HG03064 (cell line): ENCODE measurements at regions not wholly inside any gene's neighbourhood (a gene's known extent, or its start where the extent isn't known, plus 50 kb on each side); places are given as distances from the start of the nearest gene placed in this dataset.
"Not testable (repeated sequence)": the region's sequence is repeated elsewhere in the genome, so short reads cannot be mapped to it uniquely, and the experiment has no call there.

Experiments used
- ATAC-seq: cut with Tn5 transposase; IDR thresholded peaks from one replicate; pipeline ENCODE4 v1.9.1; 2021; ENCODE audit warnings: low read depth; ENCODE audit not compliant: unreplicated experiment

DNA sequence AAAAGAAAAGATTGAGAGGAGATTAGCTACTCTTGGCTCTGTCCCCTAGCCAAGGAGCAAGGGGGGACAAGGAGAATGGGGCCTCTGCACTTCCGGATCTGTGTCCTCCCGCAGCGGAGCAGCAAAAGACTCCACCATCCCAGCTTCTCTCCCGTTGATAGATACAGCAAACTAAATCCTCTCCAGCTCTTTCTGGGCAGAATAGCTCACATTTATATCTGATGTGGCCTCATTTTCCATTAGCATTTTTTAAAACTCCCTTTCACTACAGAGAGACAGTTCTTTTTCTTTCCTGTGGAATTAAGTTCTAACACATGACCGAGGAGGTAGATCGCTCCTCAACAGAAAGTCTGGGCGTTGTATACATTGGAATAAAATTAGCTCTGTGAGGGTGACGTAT lies 260.9 kb upstream of the SOX4 start:
- ATAC-seq, result no peak

DNA sequence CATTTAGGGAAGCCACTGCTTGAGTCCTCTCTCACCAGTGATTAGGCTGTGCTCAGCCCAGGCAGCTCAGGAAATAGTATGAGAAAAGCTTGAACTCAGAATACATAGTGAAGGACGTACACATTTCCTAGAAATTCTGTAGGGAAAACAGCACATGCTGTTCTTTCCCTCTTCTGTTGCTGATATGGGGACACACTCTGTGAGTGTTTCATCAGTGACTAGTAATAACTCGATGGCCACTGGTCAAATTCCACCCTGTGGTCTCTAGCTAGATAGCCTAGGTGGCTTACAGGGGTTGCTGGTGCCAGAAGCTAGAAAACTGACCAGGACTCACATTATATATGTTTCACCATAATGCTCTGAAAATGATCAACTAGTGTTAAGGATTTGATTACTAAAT lies 259.8 kb upstream of the SOX4 start:
- no peak for ATAC-seq

DNA sequence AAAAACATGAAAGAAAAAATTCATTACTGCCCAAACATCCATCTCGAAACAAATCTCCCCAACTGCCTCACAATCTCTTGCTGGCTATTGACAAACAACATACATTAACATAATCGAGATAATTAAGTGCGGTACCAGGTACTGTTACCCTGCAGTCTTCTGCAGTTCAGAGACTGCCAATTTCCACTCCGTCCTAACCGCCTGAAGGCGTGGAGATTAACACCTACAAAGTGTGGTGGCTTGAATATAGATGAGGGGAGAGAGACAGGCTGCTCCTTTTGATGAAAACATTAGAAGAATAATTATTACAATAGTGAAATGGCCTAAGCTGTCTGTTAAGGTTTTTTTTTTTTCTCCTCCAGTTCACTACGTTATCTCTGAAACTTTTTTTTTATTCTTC lies 258.9 kb upstream of the SOX4 start:
- no peak for ATAC-seq

DNA sequence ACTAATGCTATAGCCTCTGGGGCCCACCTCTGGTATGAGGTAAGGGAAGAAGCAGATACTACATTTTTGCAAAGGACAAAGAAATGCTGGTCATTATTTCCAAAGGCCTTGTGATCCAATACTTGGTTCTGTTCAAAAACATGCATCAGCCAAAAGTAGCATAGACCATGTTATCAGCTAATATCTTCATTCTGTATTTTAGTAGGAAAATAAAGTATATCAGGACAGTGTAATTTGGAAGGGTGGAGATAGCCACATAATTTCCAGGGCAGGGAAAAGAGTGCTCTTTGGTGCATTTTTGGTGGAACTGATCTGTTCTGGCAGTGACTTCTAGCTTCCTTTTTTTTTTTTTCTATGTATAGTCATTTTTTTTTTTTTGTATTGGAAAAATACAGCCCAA lies 258.0 kb upstream of the SOX4 start:
- ATAC-seq, result no peak

DNA sequence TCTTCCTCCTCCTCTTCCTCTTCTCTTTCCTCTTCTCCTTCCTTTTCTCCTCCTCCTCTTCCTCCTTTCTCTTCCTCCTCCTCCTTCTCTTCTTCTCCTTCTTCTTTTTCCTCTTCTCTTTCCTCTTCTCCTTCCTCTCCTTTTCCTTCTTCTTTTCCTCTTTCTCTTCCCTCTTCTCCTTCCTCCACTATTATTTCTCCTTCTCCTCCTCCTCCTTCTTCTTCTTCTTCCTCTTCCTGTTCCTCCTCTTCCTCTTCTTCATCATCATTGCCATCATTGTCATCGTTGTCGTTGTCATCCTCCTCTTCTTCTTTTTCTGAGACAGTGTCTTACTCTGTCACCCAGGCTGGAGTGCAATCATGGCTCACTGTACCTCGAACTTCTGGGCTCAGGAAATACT lies 256.3 kb upstream of the SOX4 start:
- ATAC-seq, result no peak

DNA sequence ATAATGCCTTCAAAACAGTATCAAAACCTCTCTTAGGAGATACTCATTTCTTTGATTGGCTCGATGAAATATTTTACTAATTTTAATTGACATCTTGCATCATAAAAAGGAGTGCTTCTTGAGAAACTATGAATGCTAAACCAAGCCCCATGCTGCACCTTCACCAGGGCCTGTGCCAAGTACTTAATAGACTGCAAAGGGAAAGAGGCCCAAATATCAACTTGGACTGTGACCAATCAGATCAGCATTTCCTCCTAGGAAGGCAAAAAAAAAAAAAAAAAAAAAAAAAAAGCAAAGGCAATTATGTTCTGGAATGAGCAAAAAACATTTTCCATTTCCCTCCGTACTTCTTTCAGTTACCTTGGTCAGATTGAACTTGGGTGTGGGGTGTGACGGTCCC lies 253.0 kb upstream of the SOX4 start:
- no peak for ATAC-seq

DNA sequence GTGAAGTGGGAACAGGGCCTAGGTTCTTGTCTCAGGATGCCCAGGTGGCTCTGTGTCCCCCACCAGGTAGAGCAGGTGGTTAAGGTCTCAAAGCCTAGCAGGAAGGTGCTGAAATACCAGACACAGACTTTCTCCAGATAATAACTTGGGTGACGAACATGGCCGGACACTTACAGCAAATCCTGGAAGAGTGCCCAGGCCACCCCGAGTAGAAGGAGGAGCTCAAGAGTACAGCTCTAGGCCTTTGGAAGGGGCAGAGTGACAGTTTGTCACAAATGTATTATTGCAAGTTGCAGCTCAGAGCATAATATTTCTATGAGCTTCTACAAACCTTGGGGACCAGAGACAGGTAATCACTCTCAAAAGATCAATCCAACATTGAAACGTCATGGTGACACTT lies 251.6 kb upstream of the SOX4 start:
- no peak for ATAC-seq

DNA sequence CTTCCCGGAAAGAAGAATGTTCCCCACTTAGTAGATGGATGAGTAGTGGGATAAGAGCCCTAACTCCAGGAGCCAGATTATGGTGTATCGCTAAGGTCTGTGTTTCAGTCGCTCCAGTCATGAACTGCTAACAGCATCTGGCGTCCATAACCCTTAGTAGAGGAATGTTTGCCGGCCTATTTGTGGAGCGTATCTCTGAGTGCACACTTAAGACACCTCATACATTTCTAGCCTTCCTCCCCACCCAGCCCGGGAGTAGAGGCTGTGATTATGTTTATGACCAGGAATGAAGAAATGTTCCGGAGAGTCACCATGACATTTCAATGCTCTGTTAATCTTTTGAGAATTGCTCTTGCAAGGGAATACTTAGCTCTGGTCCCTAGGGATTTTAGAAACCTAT lies 251.1 kb upstream of the SOX4 start:
- ATAC-seq, result no peak

DNA sequence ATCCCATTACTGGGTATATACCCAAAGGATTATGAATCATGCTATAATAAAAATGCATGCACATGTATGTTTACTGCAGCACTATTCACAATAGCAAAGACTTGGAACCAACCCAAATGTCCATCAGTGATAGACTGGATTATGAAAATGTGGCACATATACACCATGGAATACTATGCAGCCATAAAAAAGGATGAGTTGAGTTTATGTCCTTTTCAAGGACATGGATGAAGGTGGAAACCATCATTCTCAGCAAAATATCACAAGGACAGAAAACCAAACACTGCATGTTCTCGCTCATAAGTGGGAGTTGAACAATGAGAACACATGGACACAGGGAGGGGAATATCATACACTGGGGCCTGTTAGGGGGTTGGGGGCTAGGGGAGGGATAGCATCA lies 247.8 kb upstream of the SOX4 start:
- not testable (repeated sequence) for ATAC-seq

DNA sequence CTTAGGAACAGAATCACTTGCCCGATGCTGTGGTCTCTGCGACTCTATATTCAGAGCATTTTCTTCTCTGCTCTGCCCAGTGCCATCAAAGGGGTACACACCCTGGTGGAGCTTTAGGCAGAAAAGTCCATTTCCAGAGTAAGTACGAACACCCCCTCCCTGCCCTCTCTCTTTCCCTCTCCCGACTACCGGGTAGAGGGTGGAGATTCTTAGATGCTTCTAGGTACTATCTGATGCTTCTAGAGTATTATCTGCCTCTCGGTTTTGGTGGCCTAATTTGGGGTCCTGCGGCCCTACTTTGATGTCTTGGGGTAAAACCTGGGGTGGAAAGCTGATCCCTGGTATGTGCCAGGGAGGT lies 245.4 kb upstream of the SOX4 start:
- ATAC-seq, result no peak

DNA sequence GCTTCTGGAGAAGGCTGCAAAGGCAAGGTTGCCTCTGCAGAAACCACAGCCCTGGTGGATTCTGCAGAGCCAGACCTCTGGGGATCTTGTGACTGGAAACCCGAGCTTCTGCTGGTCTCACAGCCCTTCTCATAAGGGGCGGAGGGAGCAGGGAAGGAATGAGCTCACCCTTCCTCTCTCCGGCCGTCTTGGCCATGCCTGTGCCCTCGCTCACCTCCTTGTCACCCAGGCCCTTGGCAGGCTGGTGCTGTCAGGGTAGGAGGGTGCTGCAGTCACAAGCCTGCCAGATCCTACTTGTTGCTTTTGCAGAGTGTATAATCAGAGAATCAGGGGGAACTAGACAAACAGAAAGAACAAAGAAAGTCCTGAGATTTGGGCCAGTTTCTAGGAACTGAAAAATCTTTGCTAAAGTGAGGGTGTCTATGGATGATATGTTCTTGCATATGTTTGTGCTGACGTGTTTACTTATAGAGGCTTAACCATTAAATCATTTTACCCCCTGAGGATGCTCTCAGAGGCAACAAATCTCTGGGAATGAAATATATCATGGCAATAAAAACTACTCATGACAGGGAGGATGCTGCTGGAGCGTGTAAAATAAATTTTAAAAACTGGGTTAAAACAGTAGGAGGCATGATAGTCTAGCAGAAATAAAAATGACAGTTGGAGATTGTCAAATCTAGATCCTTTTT lies 244.9 kb upstream of the SOX4 start:
- ATAC-seq, result no peak

DNA sequence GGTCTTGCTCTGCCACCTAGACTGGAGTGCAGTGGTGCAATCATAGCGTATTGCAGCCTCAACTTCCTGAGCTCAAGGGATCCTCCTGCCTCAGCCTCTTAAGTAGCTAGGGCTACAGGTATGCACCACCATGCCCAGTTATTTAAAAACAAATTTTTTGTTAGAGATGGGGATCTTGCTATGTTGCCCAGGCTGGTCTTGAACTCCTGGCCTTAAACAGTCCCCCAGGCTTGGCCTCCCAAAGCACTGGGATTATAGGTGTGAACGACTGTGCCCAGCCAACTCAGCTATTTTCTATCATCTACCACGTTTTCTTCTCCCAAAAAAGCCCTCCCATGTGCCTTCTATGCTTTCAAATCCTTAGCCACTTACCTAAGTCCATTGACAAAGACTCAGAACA lies 243.7 kb upstream of the SOX4 start:
- ATAC-seq, result no peak

DNA sequence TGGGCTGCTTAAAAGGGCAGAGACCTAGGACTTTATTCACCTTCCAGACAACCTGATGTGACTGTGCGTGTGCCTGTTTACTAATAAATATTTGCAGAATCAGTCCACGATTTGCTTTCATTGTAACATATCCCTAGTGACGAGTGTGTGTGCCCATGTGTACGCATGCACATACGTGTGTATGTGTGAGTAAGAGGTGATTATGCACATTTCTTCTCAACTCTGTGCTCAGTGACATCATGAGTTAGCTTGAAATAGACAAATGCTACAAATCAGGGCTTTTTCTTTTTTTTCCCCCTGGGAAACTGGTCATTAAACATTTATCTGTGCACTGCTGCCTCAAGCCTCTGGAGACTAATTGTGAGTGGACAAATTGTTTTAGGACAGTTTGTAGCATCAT lies 242.6 kb upstream of the SOX4 start:
- ATAC-seq, result no peak

DNA sequence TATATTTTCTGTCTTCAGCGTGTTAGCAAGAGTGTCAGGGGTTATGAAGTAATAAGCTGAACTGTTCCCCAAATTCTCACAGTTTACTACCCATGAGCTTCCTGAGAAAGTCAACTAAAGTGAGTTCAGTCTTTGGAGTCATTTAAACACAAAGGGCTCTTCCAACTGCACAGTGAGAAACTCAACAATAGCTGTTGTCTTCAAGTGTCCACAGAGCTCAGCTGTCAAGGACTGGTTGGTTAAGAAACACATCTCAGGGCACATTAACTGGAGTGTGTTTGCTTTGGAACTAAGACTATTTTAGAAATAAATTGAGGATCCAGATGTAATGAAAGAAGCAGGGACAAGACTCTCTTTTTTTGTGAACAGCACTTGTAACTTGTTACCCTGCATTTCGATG lies 241.4 kb upstream of the SOX4 start:
- ATAC-seq, result no peak

DNA sequence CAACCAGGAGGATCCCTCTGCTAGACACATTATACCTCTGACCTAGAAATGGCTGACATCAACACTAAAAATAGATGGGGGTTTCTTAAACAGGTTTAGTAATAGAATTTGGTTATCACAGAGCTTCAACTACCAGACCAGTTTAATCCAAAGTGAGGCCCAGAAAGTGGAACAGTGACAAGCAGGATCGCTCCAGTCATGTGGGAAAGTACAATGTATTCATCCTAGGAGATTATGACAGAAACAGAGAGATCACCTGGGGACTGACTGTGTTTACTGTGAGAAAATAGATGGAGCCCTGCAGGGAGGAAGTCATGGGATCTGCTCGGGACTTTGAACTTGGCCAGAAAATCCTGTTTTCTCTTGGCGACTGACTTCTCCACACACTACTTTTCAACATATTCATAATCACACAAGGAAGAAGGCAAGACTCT lies 238.7 kb upstream of the SOX4 start:
- no peak for ATAC-seq

DNA sequence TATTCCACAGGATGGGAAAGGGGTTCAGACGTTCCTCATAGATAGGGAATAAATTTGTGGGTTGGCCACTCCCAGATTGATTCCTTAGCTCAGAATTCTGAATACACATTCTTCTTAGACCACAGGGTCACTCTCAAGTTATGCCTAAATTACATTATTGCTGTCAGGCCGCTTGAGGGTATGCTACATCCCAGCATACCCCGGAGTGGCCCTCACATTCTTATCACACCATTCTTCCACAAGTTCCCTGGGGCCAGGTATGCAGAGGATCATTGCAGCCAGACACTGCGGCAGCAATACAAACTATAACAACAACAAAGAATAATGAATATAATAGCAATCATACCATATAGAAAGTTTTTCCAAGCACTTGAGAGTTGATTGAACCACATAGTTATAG lies 237.9 kb upstream of the SOX4 start:
- no peak for ATAC-seq

DNA sequence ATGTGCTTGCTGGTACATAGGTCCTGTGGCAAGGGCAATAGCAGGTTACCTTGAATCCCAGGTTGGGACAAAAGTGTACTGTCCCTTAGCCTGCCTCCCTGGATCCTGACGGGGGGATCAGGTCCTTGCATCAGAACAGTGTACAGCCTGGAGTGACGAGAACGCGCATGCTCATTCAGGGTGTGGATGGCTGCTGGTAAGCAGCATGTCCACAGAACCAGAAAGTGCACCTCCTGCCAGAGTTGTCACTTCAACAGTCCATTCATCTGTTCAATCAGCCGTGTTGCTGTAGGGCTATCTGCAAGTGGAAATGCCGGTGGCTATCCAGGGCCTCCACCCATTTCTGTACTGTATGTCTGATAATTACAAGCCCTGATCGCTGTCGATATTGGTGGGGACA lies 236.3 kb upstream of the SOX4 start:
- ATAC-seq, result no peak

DNA sequence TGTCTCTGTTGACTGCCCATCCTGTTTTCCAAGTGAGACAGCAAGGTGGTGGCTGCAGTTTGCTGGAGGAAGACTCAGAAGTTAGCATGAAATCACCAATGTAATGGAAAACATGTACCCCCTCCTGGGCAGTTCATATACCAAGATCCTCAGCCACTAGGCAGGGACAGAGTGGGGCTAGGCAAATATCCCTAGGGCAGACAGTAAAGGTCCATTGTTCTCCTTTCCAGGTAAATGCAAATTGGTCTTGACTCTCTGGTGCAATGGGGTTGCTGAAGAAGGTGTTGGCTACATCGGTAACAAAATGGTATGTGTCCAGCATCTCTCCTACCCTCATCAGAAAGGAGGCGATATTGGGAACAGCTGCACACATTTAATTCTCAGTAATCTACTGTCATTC lies 233.6 kb upstream of the SOX4 start:
- ATAC-seq, result no peak

DNA sequence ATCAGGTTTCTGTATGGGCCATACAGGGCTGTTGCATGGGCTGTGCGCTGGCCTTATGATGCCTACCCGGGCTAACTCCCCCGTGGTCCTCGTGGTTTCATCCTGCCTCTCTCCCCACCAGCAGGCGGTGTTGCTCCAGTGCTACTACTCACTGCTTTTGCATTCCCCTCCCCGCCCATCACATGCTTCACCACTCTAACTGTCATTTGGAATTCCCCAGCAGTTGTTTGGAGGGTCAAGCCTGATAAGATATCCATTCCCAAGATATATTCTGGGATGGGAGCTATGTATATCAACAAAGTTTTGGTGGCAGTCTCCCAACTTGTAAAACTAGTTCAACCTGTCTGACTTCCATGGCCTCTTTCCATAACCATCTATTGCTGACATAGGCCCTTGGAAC lies 233.2 kb upstream of the SOX4 start:
- ATAC-seq, result no peak

DNA sequence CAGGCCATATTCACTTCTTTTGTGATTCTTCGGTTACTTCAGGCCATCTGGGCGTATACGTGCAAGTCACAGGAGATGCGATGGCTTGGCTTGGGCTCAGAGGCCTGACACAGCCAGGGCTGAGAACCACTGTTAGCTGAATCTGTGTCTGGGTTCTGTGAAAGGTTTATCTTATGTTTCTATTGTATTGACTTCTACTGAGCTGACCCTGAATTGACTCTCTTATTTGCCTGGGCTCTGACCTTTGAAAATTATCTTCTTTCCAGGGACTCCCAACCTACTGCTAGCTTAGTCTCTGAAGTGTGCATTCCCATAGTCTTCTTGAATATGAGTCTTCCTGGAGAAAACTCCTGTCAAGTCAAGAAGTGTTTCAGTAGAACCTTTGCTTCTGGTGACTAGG lies 226.4 kb upstream of the SOX4 start:
- no peak for ATAC-seq

DNA sequence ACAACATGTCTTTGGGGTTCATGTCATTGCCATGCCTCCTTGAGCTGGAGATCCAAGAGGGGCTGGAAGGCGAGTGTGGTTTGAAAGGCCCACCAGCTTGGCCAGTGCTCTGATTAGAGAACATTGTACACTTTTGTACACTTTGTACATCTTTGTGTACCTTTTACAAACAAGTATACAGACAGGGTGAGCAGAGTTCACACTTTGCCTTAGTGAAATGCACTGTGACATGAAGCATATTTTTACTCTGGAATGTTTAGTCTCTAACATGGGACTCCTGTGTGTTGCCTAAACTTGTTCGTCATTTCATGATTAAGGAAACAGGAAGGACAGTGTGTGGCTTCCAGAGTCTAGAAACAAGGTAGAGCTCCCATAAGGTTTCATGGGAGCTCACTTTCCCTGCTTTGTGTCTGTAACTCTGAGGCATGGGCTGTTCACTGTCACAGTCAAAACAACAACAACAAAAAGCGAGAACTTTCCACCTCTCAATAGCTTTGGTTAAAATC lies 225.8 kb upstream of the SOX4 start:
- ATAC-seq, result no peak

DNA sequence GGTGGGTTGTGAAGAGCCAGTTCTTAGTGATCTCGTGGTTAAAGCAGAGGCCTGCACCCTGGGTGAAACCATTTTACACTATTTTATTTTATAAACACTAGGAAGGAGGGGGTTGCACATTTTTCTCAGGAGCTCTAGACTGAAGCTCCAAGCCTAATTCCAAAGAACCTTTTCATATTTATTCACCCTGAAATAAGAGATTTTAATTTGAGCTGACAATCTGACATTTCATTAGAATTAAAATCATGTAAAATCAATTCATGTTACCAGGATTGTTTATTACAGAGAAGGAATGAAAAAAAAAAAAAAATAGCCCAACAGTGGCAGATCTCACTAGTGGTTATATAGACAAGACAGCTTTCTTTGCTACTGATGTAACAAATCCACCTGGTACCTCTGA lies 222.5 kb upstream of the SOX4 start:
- ATAC-seq, result no peak

DNA sequence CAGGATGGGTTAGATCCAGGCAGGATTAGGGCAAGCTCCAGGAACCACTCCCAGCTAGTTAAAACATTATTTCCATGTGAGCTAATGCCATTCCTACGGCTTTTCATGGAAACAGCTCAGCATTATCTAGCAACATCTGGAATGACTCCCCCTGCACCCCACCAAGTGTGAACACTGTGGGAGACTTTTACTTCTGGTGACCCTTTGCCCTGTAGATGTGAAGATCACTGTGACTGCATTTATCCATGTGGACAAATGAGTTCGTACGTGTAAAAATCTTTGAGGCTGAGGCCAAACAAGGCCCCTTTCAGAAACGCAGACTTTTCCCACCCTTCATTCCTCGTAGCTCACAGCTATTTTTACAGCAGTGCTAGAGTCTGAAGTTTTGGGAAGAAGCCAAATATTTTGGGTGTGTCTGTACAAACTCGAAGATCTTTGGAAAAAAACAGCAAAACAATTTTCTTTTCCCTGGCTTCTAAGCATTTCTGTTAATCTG lies 221.8 kb upstream of the SOX4 start:
- ATAC-seq, result no peak
